Calu3 (cell line): ENCODE measurements at regions not wholly inside any gene's neighbourhood (a gene's known extent, or its start where the extent isn't known, plus 50 kb on each side); places are given as distances from the start of the nearest gene placed in this dataset.

Experiments
- BruUV-seq: library from RNA; stranded (reverse); fragments of 400-500 nt; replicated peaks from 2 replicates; lab custom pipeline; 2021; lab: Mats Ljungman, UMichigan
- CTCF ChIA-PET: fragments of 300-600 bp; sonication (Branson Sonifier 250); formaldehyde crosslinking; loops from one replicate; lab custom pipeline; 2022; ENCODE audit warnings: antibody characterized with exemption; lab: Charles Lee
- DNase-seq: peaks from one replicate; pipeline ENCODE4 v3.0.0; 2022
- H3K27ac Mint-ChIP-seq: one replicate; pipeline ENCODE4 v1.8.0; 2022; ENCODE audit warnings: mixed read lengths; ENCODE audit not compliant: unreplicated experiment
- H3K27me3 Mint-ChIP-seq: one replicate; pipeline ENCODE4 v1.8.0; 2022; ENCODE audit warnings: mixed read lengths; ENCODE audit not compliant: unreplicated experiment
- H3K36me3 Mint-ChIP-seq: one replicate; pipeline ENCODE4 v1.8.0; 2022; ENCODE audit warnings: mild to moderate bottlenecking, moderate library complexity, mixed read lengths; ENCODE audit not compliant: insufficient read depth, unreplicated experiment
- H3K4me1 Mint-ChIP-seq: one replicate; pipeline ENCODE4 v1.8.0; 2022; ENCODE audit warnings: mild to moderate bottlenecking, low read depth, mixed read lengths; ENCODE audit not compliant: unreplicated experiment
- H3K4me3 Mint-ChIP-seq: one replicate; pipeline ENCODE4 v1.8.0; 2022; ENCODE audit warnings: mild to moderate bottlenecking, low read depth, moderate library complexity, mixed read lengths; ENCODE audit not compliant: unreplicated experiment
- H3K9me3 Mint-ChIP-seq: one replicate; pipeline ENCODE4 v1.8.0; 2022; ENCODE audit warnings: low read depth, mixed read lengths; ENCODE audit not compliant: unreplicated experiment
- intact Hi-C: fragments of 100-400 bp; cut with micrococcal nuclease; formaldehyde crosslinking; loops from one replicate; pipeline ENCODE4 v1.10.0; 2022; ENCODE audit not compliant: unreplicated experiment
- TF ChIP-seq, protein P1 (sequence below): fragments of 200-600 bp; IDR thresholded peaks from one replicate; pipeline ENCODE4 v1.8.0; 2022; ENCODE audit warnings: antibody characterized with exemption; ENCODE audit not compliant: unreplicated experiment

DNA sequence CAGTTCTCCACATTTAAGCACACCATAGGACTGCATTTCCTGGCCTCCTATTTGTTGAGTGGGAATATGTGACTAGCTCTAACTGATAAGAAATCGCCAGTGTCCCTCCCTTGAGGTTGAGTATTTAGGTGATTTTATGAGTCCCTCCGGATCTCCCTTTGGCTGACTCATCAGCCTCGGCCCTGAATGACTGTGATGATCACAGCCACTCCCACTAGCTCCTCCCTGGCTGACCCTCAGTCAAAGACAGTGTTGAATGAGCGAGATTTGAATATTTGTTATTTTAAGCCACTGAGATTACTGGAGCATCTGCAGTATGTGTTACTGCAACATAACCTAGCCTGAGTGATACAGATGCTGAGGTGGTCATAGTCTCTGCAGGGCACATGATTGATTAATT lies 515.3 kb downstream of the EPHB1 start:
- no peak for DNase-seq
- intact Hi-C loops = no loop called here
- Mint-ChIP-seq H3K27ac (no peak overlapping the region), H3K36me3 (no peaks in the 10 kb centered on the region), H3K27me3 (no peaks in the 10 kb centered on the region), H3K4me3 (no peak overlapping the region), H3K9me3 (peaks cover 22% of the 10 kb centered on the region), H3K4me1 (no peaks in the 10 kb centered on the region)
- CTCF ChIA-PET = no interaction called here
- BruUV-seq = no TSS peak
- TF ChIP-seq, protein P1, sequence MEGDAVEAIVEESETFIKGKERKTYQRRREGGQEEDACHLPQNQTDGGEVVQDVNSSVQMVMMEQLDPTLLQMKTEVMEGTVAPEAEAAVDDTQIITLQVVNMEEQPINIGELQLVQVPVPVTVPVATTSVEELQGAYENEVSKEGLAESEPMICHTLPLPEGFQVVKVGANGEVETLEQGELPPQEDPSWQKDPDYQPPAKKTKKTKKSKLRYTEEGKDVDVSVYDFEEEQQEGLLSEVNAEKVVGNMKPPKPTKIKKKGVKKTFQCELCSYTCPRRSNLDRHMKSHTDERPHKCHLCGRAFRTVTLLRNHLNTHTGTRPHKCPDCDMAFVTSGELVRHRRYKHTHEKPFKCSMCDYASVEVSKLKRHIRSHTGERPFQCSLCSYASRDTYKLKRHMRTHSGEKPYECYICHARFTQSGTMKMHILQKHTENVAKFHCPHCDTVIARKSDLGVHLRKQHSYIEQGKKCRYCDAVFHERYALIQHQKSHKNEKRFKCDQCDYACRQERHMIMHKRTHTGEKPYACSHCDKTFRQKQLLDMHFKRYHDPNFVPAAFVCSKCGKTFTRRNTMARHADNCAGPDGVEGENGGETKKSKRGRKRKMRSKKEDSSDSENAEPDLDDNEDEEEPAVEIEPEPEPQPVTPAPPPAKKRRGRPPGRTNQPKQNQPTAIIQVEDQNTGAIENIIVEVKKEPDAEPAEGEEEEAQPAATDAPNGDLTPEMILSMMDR = no peak

DNA sequence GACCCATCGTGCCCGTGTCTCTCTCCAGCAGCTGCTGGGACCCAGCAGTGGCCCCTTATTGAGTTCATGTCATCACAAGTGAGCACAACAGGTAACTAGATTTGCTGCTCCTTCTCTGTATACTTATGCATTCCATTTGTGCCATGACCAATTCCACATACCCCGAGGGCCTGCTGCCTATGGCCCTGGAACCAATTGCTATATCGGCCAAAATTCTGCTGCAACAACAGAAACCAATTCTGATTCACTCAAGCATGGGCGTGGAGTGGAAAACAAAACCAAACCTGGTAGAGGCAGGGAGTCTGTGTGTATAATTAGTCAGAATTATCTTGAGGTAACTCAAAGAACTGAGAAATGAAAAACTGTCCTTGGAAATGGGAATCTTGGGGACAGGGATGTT lies 516.6 kb downstream of the EPHB1 start:
- intact Hi-C loops = no loop called here
- TF ChIP-seq, protein P1 = no peak
- Mint-ChIP-seq H3K9me3 (peaks cover 17% of the 10 kb centered on the region), H3K27ac (no peak overlapping the region), H3K4me1 (no peaks in the 10 kb centered on the region), H3K27me3 (no peaks in the 10 kb centered on the region), H3K4me3 (no peak overlapping the region), H3K36me3 (no peaks in the 10 kb centered on the region)
- CTCF ChIA-PET = no interaction called here
- no TSS peak for BruUV-seq
- DNase-seq = no peak

DNA sequence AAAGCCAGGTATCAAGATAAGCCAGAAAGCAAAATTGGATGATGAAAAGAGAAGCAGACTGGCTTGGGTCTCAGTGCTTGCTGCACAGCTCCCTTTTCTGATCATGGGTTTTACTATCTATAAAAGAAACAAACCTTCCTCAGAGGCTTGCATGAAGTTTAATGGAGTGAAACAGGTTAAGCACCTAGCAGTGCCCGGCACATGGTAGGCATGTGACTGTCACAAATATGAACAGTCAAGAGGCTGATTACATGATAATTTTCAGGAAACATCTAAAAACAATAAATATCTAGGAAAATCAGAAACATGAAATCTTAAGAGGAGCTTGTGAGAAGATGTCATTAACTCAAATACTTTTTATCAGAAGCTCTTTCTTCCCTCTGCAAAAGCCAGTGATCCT lies 519.2 kb downstream of the EPHB1 start:
- TF ChIP-seq, protein P1 = no peak
- H3K36me3 Mint-ChIP-seq = no peaks in the 10 kb centered on the region
- no peak for DNase-seq
- H3K27me3 Mint-ChIP-seq = no peaks in the 10 kb centered on the region
- no peak overlapping the region for H3K27ac Mint-ChIP-seq
- no peaks in the 10 kb centered on the region for H3K4me1 Mint-ChIP-seq
- peaks cover 10% of the 10 kb centered on the region for H3K9me3 Mint-ChIP-seq
- intact Hi-C loops = no loop called here
- BruUV-seq = no TSS peak
- no peak overlapping the region for H3K4me3 Mint-ChIP-seq
- CTCF ChIA-PET = no interaction called here

DNA sequence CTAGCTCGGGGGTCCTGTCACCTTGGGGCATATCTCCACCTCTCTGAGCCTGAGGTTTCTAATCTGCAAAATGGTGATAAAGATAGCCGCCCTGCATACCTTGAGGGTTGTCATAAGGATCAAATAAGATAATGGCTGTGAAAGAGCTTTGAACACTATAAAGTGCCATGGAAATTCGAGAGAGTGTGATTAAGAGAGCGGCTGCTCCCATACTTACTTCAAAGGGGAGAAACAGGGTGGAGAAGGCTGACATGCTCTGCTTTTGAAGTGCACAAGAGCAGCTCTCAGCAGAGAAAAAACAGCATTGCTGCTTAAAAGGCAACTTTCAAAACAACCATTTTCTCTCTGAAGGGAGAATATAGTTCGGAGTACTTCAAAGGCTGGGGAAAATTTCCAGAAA lies 529.2 kb downstream of the EPHB1 start:
- intact Hi-C loops = no loop called here
- CTCF ChIA-PET = interaction anchor here (0.6 kb wide), 1 partner anchor 232 kb away, joined by 3 read pairs; no protein-coding TSS in a partner anchor
- TF ChIP-seq, protein P1 = no peak
- no TSS peak for BruUV-seq
- Mint-ChIP-seq H3K36me3 (no peaks in the 10 kb centered on the region), H3K27ac (no peak overlapping the region), H3K9me3 (peaks cover 7% of the 10 kb centered on the region), H3K27me3 (no peaks in the 10 kb centered on the region), H3K4me3 (no peak overlapping the region), H3K4me1 (no peaks in the 10 kb centered on the region)
- no peak for DNase-seq
